ENCODE measurements at regions not wholly inside any gene's neighbourhood (a gene's known extent, or its start where the extent isn't known, plus 50 kb on each side); places are given as distances from the start of the nearest gene placed in this dataset.

DNA sequence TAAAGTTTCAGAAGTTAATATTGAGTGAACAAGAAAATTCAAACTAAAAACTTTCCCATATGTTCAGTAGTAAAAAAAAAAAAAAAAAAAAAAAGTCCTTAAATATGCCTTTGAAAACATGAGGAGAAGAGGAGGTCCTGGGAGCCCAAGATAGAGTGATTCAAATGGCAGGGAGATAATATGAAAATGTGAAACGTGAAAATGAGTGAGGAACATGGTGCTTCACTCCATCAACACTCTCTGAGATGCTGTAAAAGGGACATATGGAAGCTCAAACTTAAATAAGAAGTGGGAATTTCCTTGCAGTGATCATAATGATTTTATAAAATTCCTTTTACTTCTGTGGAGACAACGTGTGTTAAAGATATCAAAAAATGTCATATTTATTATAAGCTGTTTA lies 423.9 kb downstream of the PABPC4L start:
- no peak overlapping the region for H3K4me3 ChIP-seq (ENCODE audit: low read depth, low read length)
- TF ChIP-seq, protein P1, sequence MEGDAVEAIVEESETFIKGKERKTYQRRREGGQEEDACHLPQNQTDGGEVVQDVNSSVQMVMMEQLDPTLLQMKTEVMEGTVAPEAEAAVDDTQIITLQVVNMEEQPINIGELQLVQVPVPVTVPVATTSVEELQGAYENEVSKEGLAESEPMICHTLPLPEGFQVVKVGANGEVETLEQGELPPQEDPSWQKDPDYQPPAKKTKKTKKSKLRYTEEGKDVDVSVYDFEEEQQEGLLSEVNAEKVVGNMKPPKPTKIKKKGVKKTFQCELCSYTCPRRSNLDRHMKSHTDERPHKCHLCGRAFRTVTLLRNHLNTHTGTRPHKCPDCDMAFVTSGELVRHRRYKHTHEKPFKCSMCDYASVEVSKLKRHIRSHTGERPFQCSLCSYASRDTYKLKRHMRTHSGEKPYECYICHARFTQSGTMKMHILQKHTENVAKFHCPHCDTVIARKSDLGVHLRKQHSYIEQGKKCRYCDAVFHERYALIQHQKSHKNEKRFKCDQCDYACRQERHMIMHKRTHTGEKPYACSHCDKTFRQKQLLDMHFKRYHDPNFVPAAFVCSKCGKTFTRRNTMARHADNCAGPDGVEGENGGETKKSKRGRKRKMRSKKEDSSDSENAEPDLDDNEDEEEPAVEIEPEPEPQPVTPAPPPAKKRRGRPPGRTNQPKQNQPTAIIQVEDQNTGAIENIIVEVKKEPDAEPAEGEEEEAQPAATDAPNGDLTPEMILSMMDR (conservative IDR thresholded peaks at IDR 0.05; ENCODE audit: low read depth, low read length) = no peak
- DNase-seq (ENCODE audit: low read depth) = no peak

DNA sequence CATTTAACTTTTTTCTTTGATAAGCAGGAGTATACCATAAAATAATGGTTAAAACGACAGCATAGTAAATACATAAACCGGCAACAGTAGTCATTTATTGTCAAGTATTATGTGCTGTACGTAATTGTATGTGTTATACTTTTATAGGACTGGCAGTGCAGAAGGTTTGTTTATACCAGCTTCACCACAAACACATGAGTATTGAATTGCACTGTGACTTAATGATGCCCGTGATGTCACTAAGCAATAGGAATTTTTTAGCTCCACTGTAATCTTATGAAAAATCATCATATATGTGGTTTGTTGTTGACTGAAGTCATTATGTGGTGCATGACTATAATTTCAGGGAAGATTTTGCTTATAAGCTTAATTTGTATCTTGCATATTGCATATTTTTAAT lies 424.6 kb downstream of the PABPC4L start:
- DNase-seq (ENCODE audit: low read depth) = no peak
- TF ChIP-seq, protein P1 (conservative IDR thresholded peaks at IDR 0.05; ENCODE audit: low read depth, low read length) = no peak
- H3K4me3 ChIP-seq (ENCODE audit: low read depth, low read length) = no peak overlapping the region

DNA sequence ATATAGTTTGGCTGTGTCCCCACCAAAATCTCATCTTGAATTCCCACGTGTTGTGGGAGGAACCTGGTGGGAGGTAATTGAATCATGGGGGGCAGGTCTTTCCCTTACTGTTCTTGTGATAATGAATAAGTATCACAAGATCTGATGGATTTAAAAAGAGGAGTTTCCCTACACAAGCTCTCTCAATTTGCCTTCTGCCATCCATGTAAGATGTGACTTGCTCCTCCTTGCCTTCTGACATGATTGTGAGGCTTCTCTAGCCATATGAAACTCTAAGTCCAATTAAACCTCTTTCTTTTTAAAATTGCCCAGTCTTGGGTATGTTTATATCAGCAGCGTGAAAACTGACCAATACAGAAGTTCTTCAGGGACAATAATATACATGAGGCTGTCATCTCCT lies 425.1 kb downstream of the PABPC4L start:
- no peak overlapping the region for H3K4me3 ChIP-seq (ENCODE audit: low read depth, low read length)
- no peak for DNase-seq (ENCODE audit: low read depth)
- TF ChIP-seq, protein P1 (conservative IDR thresholded peaks at IDR 0.05; ENCODE audit: low read depth, low read length) = no peak

DNA sequence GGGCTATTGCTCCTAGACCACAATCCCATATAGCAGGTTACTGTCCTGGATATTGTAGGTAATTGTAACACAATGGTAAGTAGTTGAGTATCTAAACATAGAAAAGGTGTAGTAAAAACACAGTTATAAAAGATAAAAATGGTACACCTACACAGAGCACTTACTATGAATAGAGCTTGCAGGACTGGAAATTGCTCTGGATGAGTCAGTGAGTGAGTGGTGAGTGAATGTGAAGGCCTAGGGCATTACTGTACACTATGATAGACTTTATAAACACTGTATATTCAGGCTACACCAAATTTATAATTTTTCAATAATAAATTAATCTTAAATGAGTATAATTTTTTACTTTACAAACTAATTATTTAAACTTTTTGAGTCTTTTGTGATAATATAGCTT lies 425.7 kb downstream of the PABPC4L start:
- TF ChIP-seq, protein P1 (conservative IDR thresholded peaks at IDR 0.05; ENCODE audit: low read depth, low read length) = no peak
- DNase-seq (ENCODE audit: low read depth) = peak; percentile 47
- no peak overlapping the region for H3K4me3 ChIP-seq (ENCODE audit: low read depth, low read length)

DNA sequence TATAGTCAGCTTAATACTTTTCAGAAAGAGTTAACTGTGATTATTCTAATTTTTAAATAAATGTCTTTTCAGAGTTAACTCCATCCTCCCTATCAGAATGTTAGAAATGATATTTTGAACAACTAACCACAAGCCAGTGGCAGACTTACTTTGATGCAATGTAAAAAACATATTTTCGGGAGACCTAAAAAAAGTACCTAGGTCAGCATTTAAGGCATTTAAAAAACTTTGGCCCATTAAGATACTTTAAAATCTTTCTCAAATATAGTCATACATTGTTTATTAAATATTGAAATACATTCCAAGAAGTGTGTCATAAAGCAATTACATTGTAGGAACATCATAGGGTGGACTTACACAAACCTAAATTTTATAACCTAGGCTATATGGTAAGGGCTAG lies 426.1 kb downstream of the PABPC4L start:
- no peak overlapping the region for H3K4me3 ChIP-seq (ENCODE audit: low read depth, low read length)
- DNase-seq (ENCODE audit: low read depth) = no peak
- TF ChIP-seq, protein P1 (conservative IDR thresholded peaks at IDR 0.05; ENCODE audit: low read depth, low read length) = no peak

DNA sequence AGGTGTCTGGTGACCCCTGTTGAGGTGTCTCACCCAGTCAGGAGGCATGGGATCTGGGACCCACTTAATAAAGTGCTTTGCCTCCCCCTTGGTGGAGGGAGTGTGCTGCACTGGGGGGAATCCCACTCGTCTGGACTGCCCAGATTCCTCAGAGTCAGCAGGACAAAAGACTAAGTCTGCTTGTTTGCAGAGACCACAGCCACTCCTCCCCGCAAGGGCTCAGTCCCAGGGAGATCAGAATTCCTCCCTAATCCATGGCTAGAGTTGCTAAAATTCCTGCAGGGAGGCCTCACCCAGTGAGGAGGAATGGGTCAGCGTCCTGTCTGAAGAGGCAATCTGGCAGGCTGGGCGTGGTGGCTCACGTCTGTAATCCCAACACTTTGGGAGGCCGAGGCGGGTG lies 442.2 kb downstream of the PABPC4L start:
- TF ChIP-seq, protein P1 (conservative IDR thresholded peaks at IDR 0.05; ENCODE audit: low read depth, low read length) = no peak
- DNase-seq (ENCODE audit: low read depth) = no peak
- H3K4me3 ChIP-seq (ENCODE audit: low read depth, low read length) = no peak overlapping the region

DNA sequence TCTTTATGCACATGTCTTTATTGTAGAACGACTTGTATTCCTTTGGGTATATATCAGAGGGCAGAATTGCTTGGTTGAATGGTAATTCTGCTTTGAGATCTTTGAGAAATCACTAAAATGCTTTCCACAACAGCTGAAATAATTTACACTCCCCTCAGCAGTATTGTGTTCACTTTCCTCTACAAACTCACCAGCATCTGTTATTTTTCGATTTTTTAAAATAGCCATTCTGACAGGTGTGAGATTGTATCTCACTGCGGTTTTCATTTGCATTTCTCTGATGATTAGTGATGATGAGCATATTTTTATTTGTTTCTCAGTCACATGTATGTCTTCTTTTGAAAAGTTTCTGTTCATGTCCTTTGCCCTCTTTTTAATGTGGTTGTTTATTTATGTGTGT lies 459.8 kb downstream of the PABPC4L start:
- DNase-seq (ENCODE audit: low read depth) = no peak
- H3K4me3 ChIP-seq (ENCODE audit: low read depth, low read length) = no peak overlapping the region
- TF ChIP-seq, protein P1 (conservative IDR thresholded peaks at IDR 0.05; ENCODE audit: low read depth, low read length) = no peak

All from choroid plexus epithelial cell (primary cell).